Keratinocyte (primary cell): ENCODE measurements at regions not wholly inside any gene's neighbourhood (a gene's known extent, or its start where the extent isn't known, plus 50 kb on each side); places are given as distances from the start of the nearest gene placed in this dataset.

Experiments
- EZH2 ChIP-seq: IDR thresholded peaks from one replicate; pipeline ENCODE4 v1.6.1; 2012; ENCODE audit warnings: inconsistent platforms, mild to moderate bottlenecking, low read length, moderate library complexity
- TF ChIP-seq, protein P1 (sequence below), 3 experiments: IDR thresholded peaks in 1 of 3; conservative IDR thresholded peaks in 1 of 3; optimal IDR thresholded peaks in 1 of 3; 2 replicates in 2 of 3; 3 replicates in 1 of 3; pipeline versions ENCODE3 to v1.5.1; 2011; ENCODE audit warnings: low read length in 3 of 3, mild to moderate bottlenecking in 3 of 3, moderate library complexity in 2 of 3, control low read depth in 1 of 3, inconsistent platforms in 1 of 3; ENCODE audit not compliant: insufficient read depth in 2 of 3; ENCODE audit errors: extremely low read depth in 1 of 3

DNA sequence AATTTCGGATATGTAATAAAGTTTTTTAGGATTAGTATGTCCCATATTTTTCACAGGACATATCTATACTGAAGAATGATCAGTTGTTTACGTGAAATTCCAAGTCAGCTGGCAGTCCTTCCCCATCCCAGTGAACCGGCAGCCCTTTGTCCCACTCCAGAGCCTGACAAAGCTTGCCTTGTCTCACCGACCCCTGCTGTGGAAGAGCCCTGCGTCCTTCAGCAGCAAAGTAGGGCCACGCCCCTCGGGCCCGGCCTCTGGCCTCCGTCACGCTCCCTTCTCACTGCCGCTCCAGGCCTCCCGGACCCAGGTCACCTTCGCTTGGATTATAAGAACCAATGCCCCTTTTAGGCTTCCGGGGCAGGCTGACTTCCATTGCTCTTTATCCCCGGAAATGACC is 89.8 kb upstream of the TGIF1 start:
- TF ChIP-seq, protein P1, sequence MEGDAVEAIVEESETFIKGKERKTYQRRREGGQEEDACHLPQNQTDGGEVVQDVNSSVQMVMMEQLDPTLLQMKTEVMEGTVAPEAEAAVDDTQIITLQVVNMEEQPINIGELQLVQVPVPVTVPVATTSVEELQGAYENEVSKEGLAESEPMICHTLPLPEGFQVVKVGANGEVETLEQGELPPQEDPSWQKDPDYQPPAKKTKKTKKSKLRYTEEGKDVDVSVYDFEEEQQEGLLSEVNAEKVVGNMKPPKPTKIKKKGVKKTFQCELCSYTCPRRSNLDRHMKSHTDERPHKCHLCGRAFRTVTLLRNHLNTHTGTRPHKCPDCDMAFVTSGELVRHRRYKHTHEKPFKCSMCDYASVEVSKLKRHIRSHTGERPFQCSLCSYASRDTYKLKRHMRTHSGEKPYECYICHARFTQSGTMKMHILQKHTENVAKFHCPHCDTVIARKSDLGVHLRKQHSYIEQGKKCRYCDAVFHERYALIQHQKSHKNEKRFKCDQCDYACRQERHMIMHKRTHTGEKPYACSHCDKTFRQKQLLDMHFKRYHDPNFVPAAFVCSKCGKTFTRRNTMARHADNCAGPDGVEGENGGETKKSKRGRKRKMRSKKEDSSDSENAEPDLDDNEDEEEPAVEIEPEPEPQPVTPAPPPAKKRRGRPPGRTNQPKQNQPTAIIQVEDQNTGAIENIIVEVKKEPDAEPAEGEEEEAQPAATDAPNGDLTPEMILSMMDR (optimal IDR thresholded peaks at IDR 0.05 in 1 of 3, IDR thresholded peaks at IDR 0.05 in 1 of 3, conservative IDR thresholded peaks at IDR 0.05 in 1 of 3; ENCODE audit: extremely low read depth in 1 of 3, insufficient read depth in 2 of 3, low read length in 3 of 3), result no peak
- no peak for TF ChIP-seq EZH2
